ENCODE measurements at regions not wholly inside any gene's neighbourhood (a gene's known extent, or its start where the extent isn't known, plus 50 kb on each side); places are given as distances from the start of the nearest gene placed in this dataset.

GRCh38 chr5:173742432-173742816 is 126.0 kb upstream of the BOD1 start:
- DNase-seq (ENCODE audit: low read depth) = no peak

GRCh38 chr5:173743641-173744343 is 127.3 kb upstream of the BOD1 start:
- DNase-seq (ENCODE audit: low read depth) = no peak

GRCh38 chr5:173744551-173744950 is 128.1 kb upstream of the BOD1 start:
- no peak for DNase-seq (ENCODE audit: low read depth)

- no peak for DNase-seq (ENCODE audit: low read depth)
Observed at GRCh38 chr5:173745123-173745522, 128.7 kb upstream of the BOD1 start.

GRCh38 chr5:173745557-173745956 is 129.1 kb upstream of the BOD1 start:
- no peak for DNase-seq (ENCODE audit: low read depth)

- no peak for DNase-seq (ENCODE audit: low read depth)
Observed at GRCh38 chr5:173746047-173746646, 129.7 kb upstream of the BOD1 start.

GRCh38 chr5:173747876-173748275 is 131.4 kb upstream of the BOD1 start:
- no peak for DNase-seq (ENCODE audit: low read depth)

- DNase-seq (ENCODE audit: low read depth) = no peak
Observed at GRCh38 chr5:173750538-173751265, 134.3 kb upstream of the BOD1 start.

GRCh38 chr5:173751266-173751600 is 134.8 kb upstream of the BOD1 start:
- no peak for DNase-seq (ENCODE audit: low read depth)

- no peak for DNase-seq (ENCODE audit: low read depth)
Observed at GRCh38 chr5:173752653-173753052, 135.5 kb upstream of the CPEB4 start.

- DNase-seq (ENCODE audit: low read depth) = no peak
Observed at GRCh38 chr5:173753307-173754168, 134.6 kb upstream of the CPEB4 start.

GRCh38 chr5:173755319-173755718 is 132.8 kb upstream of the CPEB4 start:
- no peak for DNase-seq (ENCODE audit: low read depth)

GRCh38 chr5:173757403-173758209 is 130.5 kb upstream of the CPEB4 start:
- no peak for DNase-seq (ENCODE audit: low read depth)

- DNase-seq (ENCODE audit: low read depth) = no peak
Observed at GRCh38 chr5:173758676-173759075, 129.5 kb upstream of the CPEB4 start.

- DNase-seq (ENCODE audit: low read depth) = no peak
Observed at GRCh38 chr5:173759691-173760090, 128.5 kb upstream of the CPEB4 start.

- no peak for DNase-seq (ENCODE audit: low read depth)
Observed at GRCh38 chr5:173760461-173761177, 127.5 kb upstream of the CPEB4 start.

GRCh38 chr5:173761178-173761513 is 127.0 kb upstream of the CPEB4 start:
- DNase-seq (ENCODE audit: low read depth) = no peak

GRCh38 chr5:173762045-173762444 is 126.1 kb upstream of the CPEB4 start:
- DNase-seq (ENCODE audit: low read depth) = no peak

- DNase-seq (ENCODE audit: low read depth) = no peak
Observed at GRCh38 chr5:173762930-173763329, 125.2 kb upstream of the CPEB4 start.

GRCh38 chr5:173763410-173763809 is 124.7 kb upstream of the CPEB4 start:
- DNase-seq (ENCODE audit: low read depth) = no peak
